HCT116 (cell line): ENCODE measurements at regions not wholly inside any gene's neighbourhood (a gene's known extent, or its start where the extent isn't known, plus 50 kb on each side); places are given as distances from the start of the nearest gene placed in this dataset.

Experiments used
- ATAC-seq: fragments of 200-7000 bp; cut with Tn5 transposase; 2 replicates; pipeline ENCODE4 v1.9.1; 2020; ENCODE audit warnings: mild to moderate bottlenecking, moderate library complexity
- BruUV-seq: library from RNA; stranded (reverse); fragments of 400-500 nt; replicated peaks from 2 replicates; lab custom pipeline; 2021; lab: Mats Ljungman, UMichigan
- CTCF ChIA-PET: fragments of 300-600 bp; sonication (Branson Sonifier 250); formaldehyde crosslinking; loops from one replicate; lab custom pipeline; 2021; ENCODE audit warnings: antibody characterized with exemption; lab: Charles Lee
- POLR2A ChIA-PET: fragments of 300-600, 350-600 bp; sonication (Branson Sonifier 250); formaldehyde crosslinking; loops from one replicate; lab custom pipeline; 2021; ENCODE audit warnings: antibody characterized with exemption; lab: Charles Lee
- RAD21 ChIA-PET, 2 experiments: fragments of 300-600 bp; sonication (Branson Sonifier 250); formaldehyde crosslinking; loops; one replicate each; lab custom pipeline; 2023; ENCODE audit warnings: low total read pairs in 2 of 2; ENCODE audit not compliant: uncharacterized antibody in 2 of 2, unreplicated experiment in 2 of 2, low non-redundant PET in 1 of 2; lab: Charles Lee
- DNase-seq: peaks from one replicate; pipeline ENCODE4 v3.0.0-alpha.2; 2010; ENCODE audit warnings: low read depth, low spot score
- H2AFZ ChIP-seq: fragments of 200-600 bp; shearing (Covaris generic), sonication (generic); 2 replicates; pipeline ENCODE4 v1.6.1; 2017; ENCODE audit warnings: low read depth, mixed run types, mixed read lengths, antibody characterized with exemption, low read length; ENCODE audit not compliant: poor library complexity, severe bottlenecking
- H3K27ac ChIP-seq: 2 replicates; pipeline ENCODE4 v1.5.1; 2012; ENCODE audit warnings: low read depth, low read length
- H3K27me3 ChIP-seq: fragments of 200-600 bp; sonication (generic); 2 replicates; pipeline ENCODE4 v1.6.1; 2016; ENCODE audit warnings: mixed run types, low read length, mixed read lengths; ENCODE audit not compliant: insufficient read depth
- H3K36me3 ChIP-seq, 2 experiments: fragments of 200-500 bp in 1 of 2; fragments of 200-600 bp in 1 of 2; sonication (Bioruptor generic) in 1 of 2; sonication (generic) in 1 of 2; 2 replicates each; pipeline versions ENCODE4 v1.5.1 to v1.6.1; 2014 to 2016; ENCODE audit warnings: low read length in 2 of 2, inconsistent platforms in 1 of 2, mixed read lengths in 1 of 2, mixed run types in 1 of 2; ENCODE audit not compliant: insufficient read depth in 2 of 2, control insufficient read depth in 1 of 2
- H3K4me1 ChIP-seq, 2 experiments: fragments of 200-600 bp in 1 of 2; sonication (generic) in 1 of 2; 2 replicates each; pipeline versions ENCODE4 v1.5.1 to v1.6.1; 2012 to 2017; ENCODE audit warnings: low read length in 2 of 2, inconsistent platforms in 1 of 2, mild to moderate bottlenecking in 1 of 2, mixed read lengths in 1 of 2, mixed run types in 1 of 2, moderate library complexity in 1 of 2; ENCODE audit not compliant: insufficient read depth in 2 of 2, control insufficient read depth in 1 of 2
- H3K4me2 ChIP-seq: fragments of 200-600 bp; sonication (generic); 2 replicates; pipeline ENCODE4 v1.6.1; 2017; ENCODE audit warnings: mixed run types, low read length, mixed read lengths
- H3K4me3 ChIP-seq, 2 experiments: fragments of 200-600 bp in 1 of 2; sonication (generic) in 1 of 2; replicated peaks in 1 of 2; 2 replicates each; pipeline ENCODE4 v1.5.1; 2011 to 2016; ENCODE audit warnings: low read length in 2 of 2, control low read depth in 1 of 2, low read depth in 1 of 2, mild to moderate bottlenecking in 1 of 2, mixed read lengths in 1 of 2, mixed run types in 1 of 2
- H3K79me2 ChIP-seq: fragments of 200-600 bp; sonication (generic); 2 replicates; pipeline ENCODE4 v1.6.1; 2017; ENCODE audit warnings: mild to moderate bottlenecking, mixed run types, low read length, moderate library complexity, mixed read lengths; ENCODE audit not compliant: insufficient read depth
- H3K9ac ChIP-seq: fragments of 200-600 bp; sonication (generic); 2 replicates; pipeline ENCODE4 v1.6.1; 2016; ENCODE audit warnings: low read length, mixed read lengths
- H3K9me2 ChIP-seq: fragments of 200-600 bp; sonication (generic), shearing (Covaris generic); 2 replicates; pipeline ENCODE4 v1.6.1; 2017; ENCODE audit warnings: mixed run types, mild to moderate bottlenecking, moderate library complexity; ENCODE audit not compliant: insufficient read depth
- H3K9me3 ChIP-seq, 2 experiments: fragments of 200-500 bp in 1 of 2; fragments of 200-600 bp in 1 of 2; sonication (Bioruptor generic) in 1 of 2; sonication (generic) in 1 of 2; 2 replicates each; pipeline ENCODE4 v1.6.1; 2014 to 2017; ENCODE audit warnings: low read length in 2 of 2, mixed read lengths in 2 of 2, inconsistent platforms in 1 of 2, low read depth in 1 of 2, mild to moderate bottlenecking in 1 of 2, mixed run types in 1 of 2, moderate library complexity in 1 of 2; ENCODE audit not compliant: control insufficient read depth in 1 of 2, insufficient read depth in 1 of 2
- H4K20me1 ChIP-seq: fragments of 200-600 bp; sonication (generic), shearing (Covaris generic); 2 replicates; pipeline ENCODE4 v1.6.1; 2017; ENCODE audit warnings: mixed run types, mild to moderate bottlenecking, moderate library complexity; ENCODE audit not compliant: insufficient read depth
- CBX3 ChIP-seq: IDR thresholded peaks from 2 replicates; pipeline ENCODE4 v1.6.1; 2012; ENCODE audit warnings: low read depth
- CEBPB ChIP-seq: IDR thresholded peaks from 2 replicates; pipeline ENCODE4 v1.6.1; 2012; ENCODE audit warnings: low read depth
- EGR1 ChIP-seq: IDR thresholded peaks from 2 replicates; pipeline ENCODE4 v1.6.1; 2012; ENCODE audit warnings: low read depth
- EZH2phosphoT487 ChIP-seq: fragments of 200-600 bp; IDR thresholded peaks from 2 replicates; pipeline ENCODE4 v1.6.1; 2018; ENCODE audit warnings: antibody characterized with exemption, borderline replicate concordance
- FOSL1 ChIP-seq: IDR thresholded peaks from 2 replicates; pipeline ENCODE4 v1.6.1; 2012; ENCODE audit warnings: low read depth
- JUND ChIP-seq: IDR thresholded peaks from 2 replicates; pipeline ENCODE4 v1.6.1; 2012
- POLR2A ChIP-seq: IDR thresholded peaks from 2 replicates; pipeline ENCODE4 v1.7.0; 2011; ENCODE audit warnings: borderline replicate concordance; ENCODE audit not compliant: insufficient read depth, insufficient read length; ENCODE audit errors: extremely low read depth
- SIN3A ChIP-seq: IDR thresholded peaks from 2 replicates; pipeline ENCODE4 v1.6.1; 2012; ENCODE audit warnings: low read depth
- SP1 ChIP-seq: IDR thresholded peaks from 2 replicates; pipeline ENCODE4 v1.6.1; 2012; ENCODE audit warnings: low read depth
- TCF7L2 ChIP-seq: IDR thresholded peaks from 2 replicates; pipeline ENCODE4 v1.7.0; 2011; ENCODE audit warnings: borderline replicate concordance, inconsistent platforms; ENCODE audit not compliant: insufficient read depth, insufficient read length; ENCODE audit errors: extremely low read depth
- YY1 ChIP-seq: IDR thresholded peaks from 2 replicates; pipeline ENCODE4 v1.6.1; 2011; ENCODE audit warnings: low read length, low read depth, moderate library complexity, mild to moderate bottlenecking; ENCODE audit not compliant: insufficient replicate concordance; ENCODE audit errors: extremely low read depth
- ZFX ChIP-seq: fragments of 450-650 bp; IDR thresholded peaks from 2 replicates; pipeline ENCODE4 v1.6.1; 2017
- ZNF274 ChIP-seq: fragments of 200-500 bp; sonication (Bioruptor generic); IDR thresholded peaks from 2 replicates; pipeline ENCODE4 v1.6.1; 2014; ENCODE audit warnings: mild to moderate bottlenecking, low read depth, low read length, inconsistent platforms
- intact Hi-C: fragments of 100-400 bp; cut with micrococcal nuclease; formaldehyde crosslinking; loops from 2 replicates; pipeline ENCODE4 v1.10.0; 2022
- TF ChIP-seq, protein P1 (sequence below): IDR thresholded peaks from 2 replicates; pipeline ENCODE4 v1.6.1; 2012; ENCODE audit warnings: low read depth
- TF ChIP-seq, protein P2 (sequence below): IDR thresholded peaks from 2 replicates; pipeline ENCODE4 v1.6.1; 2012
- TF ChIP-seq, protein P3 (sequence below): IDR thresholded peaks from 2 replicates; pipeline ENCODE4 v1.6.1; 2011; ENCODE audit warnings: mild to moderate bottlenecking, low read length, moderate library complexity; ENCODE audit not compliant: insufficient replicate concordance; ENCODE audit errors: extremely low read depth

GRCh38 chr1:221040101-221040500, 160.9 kb downstream of the HLX start:
- Histone ChIP-seq H4K20me1 (no peaks in the 10 kb centered on the region), H3K4me2 (no peak overlapping the region), H3K4me1 (peaks cover 0 to 10% of the 10 kb centered on the region in 2 experiments; a peak in 2 of 4 replicates), H3K4me3 (no peak overlapping the region), H3K27me3 (no peaks in the 10 kb centered on the region), H3K27ac (no peak overlapping the region), H3K36me3 (no peaks in the 10 kb centered on the region), H3K9me3 (no peaks in the 10 kb centered on the region), H3K9ac (no peak overlapping the region), H3K79me2 (no peaks in the 10 kb centered on the region), H2AFZ (no peak overlapping the region), H3K9me2 (0 out of 2 replicates have a peak, but pooled peaks cover 3% of the 10 kb centered on the region)
- POLR2A ChIA-PET = no interaction called here
- TF ChIP-seq JUND (no peak), ZNF274 (no peak), CBX3 (no peak), POLR2A (no peak), FOSL1 (no peak), ZFX (no peak), SIN3A (no peak), EGR1 (no peak), YY1 (no peak), SP1 (no peak), CEBPB (no peak), TCF7L2 (no peak), EZH2phosphoT487 (no peak)
- TF ChIP-seq, protein P1, sequence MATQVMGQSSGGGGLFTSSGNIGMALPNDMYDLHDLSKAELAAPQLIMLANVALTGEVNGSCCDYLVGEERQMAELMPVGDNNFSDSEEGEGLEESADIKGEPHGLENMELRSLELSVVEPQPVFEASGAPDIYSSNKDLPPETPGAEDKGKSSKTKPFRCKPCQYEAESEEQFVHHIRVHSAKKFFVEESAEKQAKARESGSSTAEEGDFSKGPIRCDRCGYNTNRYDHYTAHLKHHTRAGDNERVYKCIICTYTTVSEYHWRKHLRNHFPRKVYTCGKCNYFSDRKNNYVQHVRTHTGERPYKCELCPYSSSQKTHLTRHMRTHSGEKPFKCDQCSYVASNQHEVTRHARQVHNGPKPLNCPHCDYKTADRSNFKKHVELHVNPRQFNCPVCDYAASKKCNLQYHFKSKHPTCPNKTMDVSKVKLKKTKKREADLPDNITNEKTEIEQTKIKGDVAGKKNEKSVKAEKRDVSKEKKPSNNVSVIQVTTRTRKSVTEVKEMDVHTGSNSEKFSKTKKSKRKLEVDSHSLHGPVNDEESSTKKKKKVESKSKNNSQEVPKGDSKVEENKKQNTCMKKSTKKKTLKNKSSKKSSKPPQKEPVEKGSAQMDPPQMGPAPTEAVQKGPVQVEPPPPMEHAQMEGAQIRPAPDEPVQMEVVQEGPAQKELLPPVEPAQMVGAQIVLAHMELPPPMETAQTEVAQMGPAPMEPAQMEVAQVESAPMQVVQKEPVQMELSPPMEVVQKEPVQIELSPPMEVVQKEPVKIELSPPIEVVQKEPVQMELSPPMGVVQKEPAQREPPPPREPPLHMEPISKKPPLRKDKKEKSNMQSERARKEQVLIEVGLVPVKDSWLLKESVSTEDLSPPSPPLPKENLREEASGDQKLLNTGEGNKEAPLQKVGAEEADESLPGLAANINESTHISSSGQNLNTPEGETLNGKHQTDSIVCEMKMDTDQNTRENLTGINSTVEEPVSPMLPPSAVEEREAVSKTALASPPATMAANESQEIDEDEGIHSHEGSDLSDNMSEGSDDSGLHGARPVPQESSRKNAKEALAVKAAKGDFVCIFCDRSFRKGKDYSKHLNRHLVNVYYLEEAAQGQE = no peak
- TF ChIP-seq, protein P2, sequence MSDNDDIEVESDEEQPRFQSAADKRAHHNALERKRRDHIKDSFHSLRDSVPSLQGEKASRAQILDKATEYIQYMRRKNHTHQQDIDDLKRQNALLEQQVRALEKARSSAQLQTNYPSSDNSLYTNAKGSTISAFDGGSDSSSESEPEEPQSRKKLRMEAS = no peak
- TF ChIP-seq, protein P3, sequence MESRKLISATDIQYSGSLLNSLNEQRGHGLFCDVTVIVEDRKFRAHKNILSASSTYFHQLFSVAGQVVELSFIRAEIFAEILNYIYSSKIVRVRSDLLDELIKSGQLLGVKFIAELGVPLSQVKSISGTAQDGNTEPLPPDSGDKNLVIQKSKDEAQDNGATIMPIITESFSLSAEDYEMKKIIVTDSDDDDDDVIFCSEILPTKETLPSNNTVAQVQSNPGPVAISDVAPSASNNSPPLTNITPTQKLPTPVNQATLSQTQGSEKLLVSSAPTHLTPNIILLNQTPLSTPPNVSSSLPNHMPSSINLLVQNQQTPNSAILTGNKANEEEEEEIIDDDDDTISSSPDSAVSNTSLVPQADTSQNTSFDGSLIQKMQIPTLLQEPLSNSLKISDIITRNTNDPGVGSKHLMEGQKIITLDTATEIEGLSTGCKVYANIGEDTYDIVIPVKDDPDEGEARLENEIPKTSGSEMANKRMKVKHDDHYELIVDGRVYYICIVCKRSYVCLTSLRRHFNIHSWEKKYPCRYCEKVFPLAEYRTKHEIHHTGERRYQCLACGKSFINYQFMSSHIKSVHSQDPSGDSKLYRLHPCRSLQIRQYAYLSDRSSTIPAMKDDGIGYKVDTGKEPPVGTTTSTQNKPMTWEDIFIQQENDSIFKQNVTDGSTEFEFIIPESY = no peak
- CTCF ChIA-PET = no interaction called here
- intact Hi-C loops = no loop called here
- RAD21 ChIA-PET = no interaction called here
- no peak for ATAC-seq
- DNase-seq = no peak
- no TSS peak for BruUV-seq
